OCI-LY3 (cell line): ENCODE measurements at regions not wholly inside any gene's neighbourhood (a gene's known extent, or its start where the extent isn't known, plus 50 kb on each side); places are given as distances from the start of the nearest gene placed in this dataset.

Source experiments
- EZH2phosphoT487 ChIP-seq: fragments of 200-600 bp; shearing (Covaris generic); IDR thresholded peaks from 2 replicates; pipeline ENCODE4 v1.6.1; 2018; ENCODE audit warnings: antibody characterized with exemption, mixed run types, low read depth
- TF ChIP-seq, protein P1 (sequence below): fragments of 200-600, 300-600 bp; sonication (generic); IDR thresholded peaks from 2 replicates; pipeline ENCODE4 v1.5.1; 2014; ENCODE audit warnings: antibody characterized with exemption, low read length, low read depth

- TF ChIP-seq, protein P1, sequence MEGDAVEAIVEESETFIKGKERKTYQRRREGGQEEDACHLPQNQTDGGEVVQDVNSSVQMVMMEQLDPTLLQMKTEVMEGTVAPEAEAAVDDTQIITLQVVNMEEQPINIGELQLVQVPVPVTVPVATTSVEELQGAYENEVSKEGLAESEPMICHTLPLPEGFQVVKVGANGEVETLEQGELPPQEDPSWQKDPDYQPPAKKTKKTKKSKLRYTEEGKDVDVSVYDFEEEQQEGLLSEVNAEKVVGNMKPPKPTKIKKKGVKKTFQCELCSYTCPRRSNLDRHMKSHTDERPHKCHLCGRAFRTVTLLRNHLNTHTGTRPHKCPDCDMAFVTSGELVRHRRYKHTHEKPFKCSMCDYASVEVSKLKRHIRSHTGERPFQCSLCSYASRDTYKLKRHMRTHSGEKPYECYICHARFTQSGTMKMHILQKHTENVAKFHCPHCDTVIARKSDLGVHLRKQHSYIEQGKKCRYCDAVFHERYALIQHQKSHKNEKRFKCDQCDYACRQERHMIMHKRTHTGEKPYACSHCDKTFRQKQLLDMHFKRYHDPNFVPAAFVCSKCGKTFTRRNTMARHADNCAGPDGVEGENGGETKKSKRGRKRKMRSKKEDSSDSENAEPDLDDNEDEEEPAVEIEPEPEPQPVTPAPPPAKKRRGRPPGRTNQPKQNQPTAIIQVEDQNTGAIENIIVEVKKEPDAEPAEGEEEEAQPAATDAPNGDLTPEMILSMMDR = peak; percentile 17; the same call in 1 of the 2 replicates
- TF ChIP-seq EZH2phosphoT487 = no peak
Observed at GRCh38 chr5:155906046-155906445, 420.9 kb upstream of the SGCD start.
